Epithelial cell of esophagus (primary cell): ENCODE measurements at regions not wholly inside any gene's neighbourhood (a gene's known extent, or its start where the extent isn't known, plus 50 kb on each side); places are given as distances from the start of the nearest gene placed in this dataset.

ENCODE experiments used
- DNase-seq: peaks from one replicate; pipeline ENCODE4 v3.0.0; 2010; ENCODE audit warnings: low read depth
- H3K4me3 ChIP-seq: 2 replicates; pipeline ENCODE4 v1.5.1; 2011; ENCODE audit warnings: mild to moderate bottlenecking, low read length, control low read depth
- CTCF ChIP-seq: IDR thresholded peaks from 2 replicates; pipeline ENCODE4 v1.5.1; 2011; ENCODE audit warnings: low read depth, mild to moderate bottlenecking, low read length, control low read depth, inconsistent platforms; ENCODE audit not compliant: insufficient read depth; ENCODE audit errors: missing control alignments

GRCh38 chr1:147811273-147811672 lies 50.9 kb upstream of the GJA5 start:
- no peak overlapping the region for H3K4me3 ChIP-seq
- TF ChIP-seq CTCF, result no peak
- no peak for DNase-seq

- no peak overlapping the region for H3K4me3 ChIP-seq
- no peak for TF ChIP-seq CTCF
- no peak for DNase-seq
Observed at GRCh38 chr1:147811751-147812150, 51.3 kb upstream of the GJA5 start.

- no peak for TF ChIP-seq CTCF
- H3K4me3 ChIP-seq, result no peak overlapping the region
- DNase-seq, result no peak
Observed at GRCh38 chr1:147812799-147813198, 52.4 kb upstream of the GJA5 start.

GRCh38 chr1:147815503-147815902 lies 55.1 kb upstream of the GJA5 start:
- no peak for DNase-seq
- H3K4me3 ChIP-seq, result no peak overlapping the region
- peak; percentile 18 for TF ChIP-seq CTCF

- H3K4me3 ChIP-seq, result no peak overlapping the region
- DNase-seq, result no peak
- TF ChIP-seq CTCF, result no peak
Observed at GRCh38 chr1:147820761-147821297, 60.4 kb upstream of the GJA5 start.

- no peak for DNase-seq
- TF ChIP-seq CTCF, result no peak
- H3K4me3 ChIP-seq, result no peak overlapping the region
Observed at GRCh38 chr1:147821883-147822282, 61.5 kb upstream of the GJA5 start.

GRCh38 chr1:147822292-147822691 lies 61.9 kb upstream of the GJA5 start:
- DNase-seq, result peak; percentile 53
- H3K4me3 ChIP-seq, result no peak overlapping the region
- TF ChIP-seq CTCF, result no peak
